ENCODE measurements at regions not wholly inside any gene's neighbourhood (a gene's known extent, or its start where the extent isn't known, plus 50 kb on each side); places are given as distances from the start of the nearest gene placed in this dataset.
"Not testable (repeated sequence)": the region's sequence is repeated elsewhere in the genome, so short reads cannot be mapped to it uniquely, and the experiment has no call there.

DNA sequence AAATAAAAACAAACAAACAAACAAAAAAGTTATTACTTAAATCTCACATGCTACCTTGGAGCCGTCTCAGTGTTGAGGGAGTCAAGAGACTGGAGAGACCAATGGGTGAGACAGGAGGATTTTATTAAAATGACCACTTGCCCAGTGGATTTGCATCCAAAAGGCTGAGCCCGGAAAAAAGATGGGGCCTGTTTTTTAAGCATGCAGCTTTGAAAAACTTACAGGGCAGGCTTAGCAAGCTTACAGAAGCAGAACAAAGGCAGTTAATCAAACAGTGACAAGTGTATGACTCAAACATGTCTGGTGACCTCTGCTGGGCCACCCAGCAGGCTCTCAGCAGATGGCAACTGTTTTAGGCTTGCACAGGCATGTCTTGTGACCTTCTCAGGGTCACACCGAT lies 82.5 kb downstream of the POTEH start:
- ATAC-seq; DNase-seq (ENCODE audit: low spot score): not testable (repeated sequence)

DNA sequence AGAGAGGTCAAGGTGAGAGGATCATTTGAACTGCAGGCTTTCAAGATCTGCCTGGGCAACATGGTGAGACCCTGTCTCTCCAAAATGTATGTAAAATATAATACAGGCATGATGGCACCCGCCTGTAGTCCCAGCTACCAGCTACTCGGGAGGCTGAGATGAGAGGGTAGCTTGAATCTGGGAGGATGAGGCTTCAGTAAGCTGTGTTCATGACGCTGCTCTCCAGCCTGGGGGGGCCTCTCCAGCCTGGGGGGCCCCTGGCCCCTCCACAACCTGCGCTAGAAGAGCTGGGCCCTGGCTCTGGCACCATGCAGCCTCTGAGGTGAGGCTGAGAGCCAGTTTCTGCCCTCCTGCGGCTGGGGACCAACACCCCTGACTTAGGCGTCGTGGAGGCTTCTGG lies 85.3 kb downstream of the POTEH start:
- ATAC-seq; DNase-seq (ENCODE audit: low spot score): not testable (repeated sequence)

GRCh38 chr22:15775670-15776669 lies 86.1 kb downstream of the POTEH start:
- DNase-seq (ENCODE audit: low spot score), result not testable (repeated sequence)
- peak; percentile 68 for ATAC-seq

GRCh38 chr22:15776727-15777126 lies 86.9 kb downstream of the POTEH start:
- not testable (repeated sequence) for DNase-seq (ENCODE audit: low spot score); ATAC-seq

- ATAC-seq; DNase-seq (ENCODE audit: low spot score): not testable (repeated sequence)
Observed at GRCh38 chr22:15777150-15777549, 87.3 kb downstream of the POTEH start.

DNA sequence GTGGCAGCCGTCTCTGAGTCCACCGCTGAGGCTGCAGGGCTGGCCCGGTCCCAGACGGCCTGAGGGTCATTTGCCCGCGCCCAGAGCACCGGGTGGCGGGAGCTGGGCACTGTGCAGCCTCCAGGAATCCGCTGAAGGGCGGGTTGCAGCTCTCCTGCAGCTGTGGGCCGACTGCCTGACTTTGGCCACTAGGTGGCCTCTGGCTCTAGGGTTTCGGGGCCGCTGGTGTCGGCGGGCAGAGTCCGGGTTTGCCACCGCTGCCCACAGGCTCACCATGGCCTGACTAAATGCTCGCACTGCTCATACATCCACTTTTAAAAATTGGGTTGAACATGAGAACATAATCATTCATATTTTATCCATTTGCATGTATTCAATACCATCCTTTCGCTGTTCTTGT lies 87.7 kb downstream of the POTEH start:
- not testable (repeated sequence) for DNase-seq (ENCODE audit: low spot score)
- peak; percentile 79 for ATAC-seq

GRCh38 chr22:15778366-15778765 lies 88.5 kb downstream of the POTEH start:
- not testable (repeated sequence) for DNase-seq (ENCODE audit: low spot score); ATAC-seq

- not testable (repeated sequence) for ATAC-seq; DNase-seq (ENCODE audit: low spot score)
Observed at GRCh38 chr22:15781652-15782051, 91.8 kb downstream of the POTEH start.

DNA sequence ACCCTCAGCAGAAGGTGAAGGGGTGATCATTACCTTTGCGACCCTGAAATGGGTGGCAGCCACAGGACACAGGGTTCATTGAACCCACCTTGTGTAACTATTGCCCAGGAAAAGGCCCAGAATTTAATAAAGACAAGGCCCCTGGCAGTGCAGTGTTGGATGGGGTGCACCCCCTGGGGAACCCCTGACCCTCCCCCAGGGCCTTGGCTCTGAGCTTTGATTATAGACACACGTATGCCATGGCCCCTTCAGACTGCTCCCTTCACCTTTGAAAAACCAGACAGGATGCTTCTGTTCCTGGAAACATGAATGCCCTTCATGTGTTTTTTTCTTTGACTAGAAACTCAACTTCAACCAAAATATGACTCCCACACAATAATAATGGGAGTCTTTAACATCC lies 93.1 kb downstream of the POTEH start:
- DNase-seq (ENCODE audit: low spot score); ATAC-seq: not testable (repeated sequence)

GRCh38 chr22:15784383-15785085 lies 94.7 kb downstream of the POTEH start:
- ATAC-seq, result peak; percentile 73
- DNase-seq (ENCODE audit: low spot score), result not testable (repeated sequence)

DNA sequence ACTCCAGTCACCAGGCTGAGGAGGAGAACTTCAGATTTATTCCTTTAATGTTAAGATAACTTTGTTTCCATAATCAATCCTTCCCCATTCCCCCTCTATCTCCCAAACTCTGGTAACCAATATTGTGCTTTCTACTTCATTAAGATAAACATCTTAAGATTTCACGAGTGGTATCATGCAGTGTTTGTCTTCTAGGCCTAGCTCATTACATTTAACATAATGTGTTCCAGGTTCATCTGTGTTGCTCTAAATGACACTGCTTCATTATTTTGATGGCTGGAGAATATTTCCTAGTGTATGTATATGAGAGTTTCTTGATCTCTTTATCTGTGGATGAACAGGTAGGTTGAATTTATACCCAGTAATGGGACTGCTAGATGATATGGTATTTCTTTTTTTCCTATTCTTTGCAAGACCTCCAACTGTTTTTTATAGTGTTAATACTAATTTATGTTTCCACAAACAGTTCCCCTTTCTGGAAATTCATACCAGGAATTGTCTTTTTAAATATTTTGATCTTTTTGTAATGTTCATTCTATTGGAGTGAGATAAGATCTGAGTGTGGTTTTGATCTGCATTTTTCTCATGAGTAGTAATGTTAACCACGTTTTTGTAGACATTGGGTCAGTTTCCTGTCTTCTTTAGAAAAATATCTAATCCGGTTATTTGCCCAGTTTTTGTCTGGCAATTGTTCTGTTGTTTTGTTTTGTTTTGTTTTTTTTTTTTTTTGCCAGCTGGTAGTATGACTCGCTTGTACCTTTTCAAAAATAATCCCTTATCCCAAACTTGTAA lies 97.3 kb downstream of the POTEH start:
- not testable (repeated sequence) for ATAC-seq; DNase-seq (ENCODE audit: low spot score)

DNA sequence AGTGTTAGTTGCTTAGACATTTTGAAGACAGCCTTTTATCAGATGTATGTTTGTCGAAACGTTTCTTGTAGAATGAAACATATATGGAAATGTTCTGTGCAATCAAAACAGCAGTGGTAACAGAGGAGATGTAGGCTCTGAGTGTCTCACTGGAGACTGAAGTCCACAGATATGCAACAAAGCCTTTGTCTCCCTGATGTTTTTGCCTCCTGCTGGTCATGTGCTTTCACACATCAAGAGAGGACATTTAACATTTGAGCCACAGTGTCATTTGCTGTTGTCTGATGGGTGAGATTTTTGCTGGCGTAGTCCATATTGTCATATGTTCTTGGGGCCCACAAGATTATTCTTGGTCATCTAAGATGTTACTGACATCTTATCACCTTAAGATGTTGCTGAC lies 101.7 kb downstream of the POTEH start:
- ATAC-seq; DNase-seq (ENCODE audit: low spot score): not testable (repeated sequence)

DNA sequence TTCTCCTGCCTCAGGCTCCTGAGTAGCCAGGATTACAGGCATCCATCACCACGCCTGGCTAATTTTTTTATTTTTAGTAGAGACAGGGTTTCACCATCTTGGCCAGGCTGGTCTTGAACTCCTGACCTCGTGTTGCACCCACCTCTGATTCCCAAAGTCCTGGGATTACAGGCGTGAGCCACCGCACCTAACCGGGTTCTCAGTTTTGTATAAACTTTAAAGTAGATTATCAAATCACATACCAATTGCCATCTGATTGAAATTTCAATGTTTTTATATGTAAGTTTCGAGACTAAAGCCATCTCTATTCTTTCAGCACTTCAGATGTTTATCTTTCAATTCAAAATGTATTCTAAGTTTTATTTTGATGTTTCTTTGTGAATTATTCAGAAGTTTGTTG lies 110.1 kb downstream of the POTEH start:
- not testable (repeated sequence) for ATAC-seq; DNase-seq (ENCODE audit: low spot score)

DNA sequence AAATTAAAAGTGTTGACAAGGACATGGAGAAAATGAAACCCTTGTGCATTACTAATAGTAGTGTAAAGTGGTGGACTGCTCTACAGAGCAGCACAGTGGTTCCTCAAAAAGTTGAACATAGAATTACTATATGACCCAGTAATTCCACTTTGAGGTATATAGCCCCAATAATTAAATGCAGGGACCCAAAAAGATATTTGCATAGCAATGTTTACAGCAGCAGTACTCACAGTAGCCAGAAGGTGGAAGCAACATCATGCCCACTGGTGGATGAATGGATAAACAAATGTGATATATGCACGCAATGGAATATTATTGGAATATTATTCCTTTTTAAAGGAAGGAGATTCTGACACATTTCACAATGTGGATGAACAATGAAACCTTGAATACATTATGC lies 121.3 kb downstream of the POTEH start:
- ATAC-seq (peak; percentile 95), DNase-seq (ENCODE audit: low spot score) (peak; percentile 37)

- not testable (repeated sequence) for ATAC-seq
Observed at GRCh38 chr22:15815783-15816182, 126.0 kb downstream of the POTEH start.

GRCh38 chr22:15816470-15816869 lies 126.6 kb downstream of the POTEH start:
- not testable (repeated sequence) for DNase-seq (ENCODE audit: low spot score); ATAC-seq

More at GRCh38 chr22:15815783-15816182, 126.0 kb downstream of the POTEH start:
- not testable (repeated sequence) for DNase-seq (ENCODE audit: low spot score)

DNA sequence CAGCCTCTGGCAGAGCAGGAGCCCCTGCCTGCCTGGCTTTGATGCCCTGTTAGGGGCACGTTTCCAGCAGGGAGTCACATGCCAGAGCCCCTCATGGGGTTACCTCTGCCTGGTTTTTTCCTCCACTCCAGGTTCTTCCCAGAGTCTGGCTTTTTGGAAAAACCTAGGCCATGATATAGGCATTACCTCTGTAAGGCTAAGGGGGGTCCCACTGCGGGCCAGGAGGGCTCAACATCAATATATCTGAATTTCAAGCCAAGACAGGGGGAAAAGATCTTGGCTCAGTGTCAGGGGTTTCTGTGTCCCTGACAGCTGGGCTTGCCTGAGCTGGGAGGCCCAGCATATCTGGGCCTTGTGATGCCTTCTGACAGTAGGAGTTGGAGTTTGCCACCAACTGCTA lies 127.4 kb downstream of the POTEH start:
- not testable (repeated sequence) for ATAC-seq; DNase-seq (ENCODE audit: low spot score)

- not testable (repeated sequence) for DNase-seq (ENCODE audit: low spot score); ATAC-seq
Observed at GRCh38 chr22:15819886-15820285, 130.1 kb downstream of the POTEH start.

- not testable (repeated sequence) for ATAC-seq; DNase-seq (ENCODE audit: low spot score)
Observed at GRCh38 chr22:15821088-15821487, 131.3 kb downstream of the POTEH start.

DNA sequence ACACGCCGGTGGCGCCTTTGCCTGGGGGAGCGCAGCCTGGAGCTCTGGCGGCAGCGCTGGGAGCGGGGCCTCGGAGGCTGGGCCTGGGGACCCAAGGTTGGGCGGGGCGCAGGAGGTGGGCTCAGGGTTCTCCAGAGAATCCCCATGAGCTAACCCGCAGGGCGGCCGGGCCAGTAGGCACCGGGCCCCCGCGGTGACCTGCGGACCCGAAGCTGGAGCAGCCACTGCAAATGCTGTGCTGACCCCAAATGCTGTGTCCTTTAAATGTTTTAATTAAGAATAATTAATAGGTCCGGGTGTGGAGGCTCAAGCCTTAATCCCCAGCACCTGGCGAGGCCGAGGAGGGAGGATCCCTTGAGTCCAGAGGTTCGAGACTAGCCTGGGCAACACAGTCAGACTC lies 132.2 kb downstream of the POTEH start:
- not testable (repeated sequence) for DNase-seq (ENCODE audit: low spot score); ATAC-seq

Measured in left lobe of liver (tissue), 2 donors.